ENCODE measurements at regions not wholly inside any gene's neighbourhood (a gene's known extent, or its start where the extent isn't known, plus 50 kb on each side); places are given as distances from the start of the nearest gene placed in this dataset.

DNA sequence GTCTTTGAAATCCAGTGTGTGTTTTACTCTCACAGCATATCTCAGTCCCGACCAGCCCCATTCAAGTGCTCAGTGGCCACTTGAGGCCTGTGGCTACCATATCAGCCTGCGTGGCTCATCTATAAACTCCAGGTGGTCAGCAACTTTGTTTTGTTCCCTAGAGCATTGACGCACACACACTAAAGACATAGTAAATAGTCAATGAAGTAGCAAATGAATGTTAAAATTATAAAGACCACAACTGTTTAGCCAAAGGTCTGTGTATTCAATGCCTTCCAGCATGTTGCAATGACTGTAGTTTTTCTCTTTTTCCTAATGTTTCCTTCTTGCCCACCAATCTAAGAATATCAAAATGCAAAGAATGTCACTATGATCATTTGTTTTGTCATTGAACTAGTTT, 238.2 kb upstream of the ZNF217 start:
- no peak for DNase-seq (ENCODE audit: extremely low spot score)
- TF ChIP-seq NFRKB (IDR thresholded peaks at IDR 0.05) (no peak), TARDBP (IDR thresholded peaks at IDR 0.05) (no peak)
- TF ChIP-seq, protein P1, sequence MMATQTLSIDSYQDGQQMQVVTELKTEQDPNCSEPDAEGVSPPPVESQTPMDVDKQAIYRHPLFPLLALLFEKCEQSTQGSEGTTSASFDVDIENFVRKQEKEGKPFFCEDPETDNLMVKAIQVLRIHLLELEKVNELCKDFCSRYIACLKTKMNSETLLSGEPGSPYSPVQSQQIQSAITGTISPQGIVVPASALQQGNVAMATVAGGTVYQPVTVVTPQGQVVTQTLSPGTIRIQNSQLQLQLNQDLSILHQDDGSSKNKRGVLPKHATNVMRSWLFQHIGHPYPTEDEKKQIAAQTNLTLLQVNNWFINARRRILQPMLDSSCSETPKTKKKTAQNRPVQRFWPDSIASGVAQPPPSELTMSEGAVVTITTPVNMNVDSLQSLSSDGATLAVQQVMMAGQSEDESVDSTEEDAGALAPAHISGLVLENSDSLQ (IDR thresholded peaks at IDR 0.05), result no peak
- ChIA-PET CTCF (no interaction called here), POLR2A (no interaction called here)

DNA sequence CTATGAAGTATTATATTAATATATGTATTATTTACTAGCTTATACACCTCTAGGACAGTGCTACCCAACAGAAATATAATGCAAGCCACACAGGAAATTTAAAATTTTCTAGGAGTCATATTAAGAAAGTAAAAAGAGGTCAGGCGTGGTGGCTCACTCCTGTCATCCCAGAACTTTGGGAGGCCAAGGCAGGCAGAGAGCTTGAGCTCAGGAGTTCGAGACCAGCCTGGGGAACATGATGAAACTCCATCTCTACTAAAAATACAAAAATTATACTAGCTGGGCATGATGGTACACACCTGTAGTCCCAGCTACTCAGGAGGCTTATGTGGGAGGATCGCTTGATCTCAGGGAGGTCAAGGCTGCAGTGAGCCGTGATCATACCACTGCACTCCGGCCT, 237.6 kb upstream of the ZNF217 start:
- ChIA-PET POLR2A (no interaction called here), CTCF (no interaction called here)
- no peak for DNase-seq (ENCODE audit: extremely low spot score)
- TF ChIP-seq ZNF384 (IDR thresholded peaks at IDR 0.05) (no peak), ARNT (IDR thresholded peaks at IDR 0.05) (no peak), SUZ12 (IDR thresholded peaks at IDR 0.05) (no peak), FOXK2 (IDR thresholded peaks at IDR 0.05) (no peak), ELF4 (IDR thresholded peaks at IDR 0.05) (no peak), FOXA1 (IDR thresholded peaks at IDR 0.05) (no peak), FOXM1 (IDR thresholded peaks at IDR 0.05; ENCODE audit: borderline replicate concordance) (no peak), HDGF (IDR thresholded peaks at IDR 0.05; ENCODE audit: borderline replicate concordance) (no peak), BHLHE40 (IDR thresholded peaks at IDR 0.05; ENCODE audit: borderline replicate concordance) (no peak)

GRCh38 chr20:53829724-53830521, 236.3 kb upstream of the ZNF217 start:
- TF ChIP-seq NFRKB (IDR thresholded peaks at IDR 0.05) (no peak), FOXK2 (IDR thresholded peaks at IDR 0.05) (no peak), FOXA1 (IDR thresholded peaks at IDR 0.05) (no peak), LEF1 (IDR thresholded peaks at IDR 0.05; ENCODE audit: borderline replicate concordance) (no peak)
- POLR2A ChIA-PET, result interaction anchor here (0.9 to 1.2 kb wide), 2 partner anchors 36 to 207 kb away, joined by 3 to 4 read pairs; no protein-coding TSS in a partner anchor
- DNase-seq (ENCODE audit: extremely low spot score), result no peak
- CTCF ChIA-PET, result interaction anchor here (0.6 kb wide), 1 partner anchor 77 kb away, joined by 6 read pairs; no protein-coding TSS in a partner anchor

DNA sequence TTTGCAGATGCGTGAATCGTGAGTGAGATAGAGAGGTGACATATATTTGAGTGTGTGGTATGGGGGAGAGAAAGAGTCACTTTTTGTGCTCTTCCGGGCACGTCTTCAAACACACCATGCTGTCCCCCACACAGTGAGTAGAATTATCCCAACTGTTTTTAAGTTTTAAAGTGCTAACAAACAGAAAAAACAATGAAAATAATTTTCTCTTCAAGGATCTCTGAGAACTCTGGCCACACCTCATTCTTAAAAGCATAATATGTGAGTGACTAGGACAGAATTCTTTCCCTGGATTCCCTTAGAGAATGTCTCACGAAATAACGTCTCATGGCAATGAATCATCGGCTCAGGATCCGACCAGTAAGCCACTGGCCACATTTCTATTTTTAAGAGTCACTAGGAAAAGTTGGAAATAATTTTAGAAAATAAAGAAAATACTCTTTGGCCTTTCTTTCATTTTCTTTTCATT, 235.7 kb upstream of the ZNF217 start:
- DNase-seq (ENCODE audit: extremely low spot score), result no peak
- ChIA-PET CTCF (no interaction called here), POLR2A (interaction anchor here (1.2 kb wide), 1 partner anchor 206 kb away, joined by 4 read pairs; no protein-coding TSS in a partner anchor)
- TF ChIP-seq ZNF384 (IDR thresholded peaks at IDR 0.05) (no peak), L3MBTL2 (conservative IDR thresholded peaks at IDR 0.05) (no peak), LEF1 (IDR thresholded peaks at IDR 0.05; ENCODE audit: borderline replicate concordance) (no peak), ARNT (IDR thresholded peaks at IDR 0.05) (no peak), SUZ12 (IDR thresholded peaks at IDR 0.05) (no peak), BHLHE40 (IDR thresholded peaks at IDR 0.05; ENCODE audit: borderline replicate concordance) (no peak), ELF4 (IDR thresholded peaks at IDR 0.05) (no peak), SP1 (IDR thresholded peaks at IDR 0.05) (no peak), TARDBP (IDR thresholded peaks at IDR 0.05) (no peak), HDGF (IDR thresholded peaks at IDR 0.05; ENCODE audit: borderline replicate concordance) (no peak), FOXA1 (IDR thresholded peaks at IDR 0.05) (no peak), NFRKB (IDR thresholded peaks at IDR 0.05) (no peak), CTBP1 (IDR thresholded peaks at IDR 0.05; ENCODE audit: borderline replicate concordance) (no peak), FOXM1 (IDR thresholded peaks at IDR 0.05; ENCODE audit: borderline replicate concordance) (no peak), FOXK2 (IDR thresholded peaks at IDR 0.05) (no peak)
- TF ChIP-seq, protein P1 (IDR thresholded peaks at IDR 0.05), result no peak

DNA sequence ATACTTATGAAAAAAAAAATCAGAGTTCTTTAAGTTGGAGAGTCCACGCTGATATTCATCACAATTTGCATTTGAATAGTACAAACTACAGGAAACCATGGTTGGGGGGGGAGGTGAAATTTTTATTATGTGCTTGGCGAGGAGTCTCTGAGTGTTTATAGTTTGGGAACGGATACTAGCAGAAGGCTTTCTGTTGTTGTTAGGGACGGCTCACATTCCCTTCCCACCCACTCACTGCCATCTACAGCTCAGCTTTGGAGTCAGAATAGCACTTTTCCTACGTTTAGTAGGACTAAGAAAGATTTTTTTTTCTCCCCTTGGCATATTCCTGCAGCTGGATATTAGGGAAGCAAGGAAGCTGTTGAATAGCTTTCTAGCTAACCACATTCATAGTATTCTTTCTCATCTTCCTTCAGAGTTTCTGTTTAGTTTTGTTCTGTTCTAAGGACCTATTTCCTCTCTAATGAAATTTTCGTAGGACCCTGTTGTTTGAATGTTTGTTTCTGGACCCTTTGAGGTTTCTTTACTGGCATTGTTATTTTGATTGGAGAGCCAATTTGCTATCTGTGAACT, 235.1 kb upstream of the ZNF217 start:
- ChIA-PET POLR2A (no interaction called here), CTCF (no interaction called here)
- no peak for TF ChIP-seq FOXA1 (IDR thresholded peaks at IDR 0.05)
- TF ChIP-seq SP1 (IDR thresholded peaks at IDR 0.05), result no peak
- DNase-seq (ENCODE audit: extremely low spot score), result peak; percentile 40

- ChIA-PET POLR2A (interaction anchor here (0.6 to 0.7 kb wide), 2 partner anchors 109 to 122 kb away, joined by 3 to 4 read pairs; no protein-coding TSS in a partner anchor), CTCF (interaction anchor here (1.0 kb wide), 1 partner anchor 42 kb away, joined by 3 read pairs; no protein-coding TSS in a partner anchor)
- TF ChIP-seq FOXK2 (IDR thresholded peaks at IDR 0.05) (no peak), ZNF384 (IDR thresholded peaks at IDR 0.05) (no peak), FOXA1 (IDR thresholded peaks at IDR 0.05) (no peak), SP1 (IDR thresholded peaks at IDR 0.05) (no peak), SUZ12 (IDR thresholded peaks at IDR 0.05) (no peak), NFRKB (IDR thresholded peaks at IDR 0.05) (no peak), TARDBP (IDR thresholded peaks at IDR 0.05) (no peak), ARNT (IDR thresholded peaks at IDR 0.05) (no peak), CTBP1 (IDR thresholded peaks at IDR 0.05; ENCODE audit: borderline replicate concordance) (no peak), ELF4 (IDR thresholded peaks at IDR 0.05) (no peak)
- TF ChIP-seq, protein P1 (IDR thresholded peaks at IDR 0.05), result no peak
Observed at GRCh38 chr20:53828088-53828681, 234.5 kb upstream of the ZNF217 start.

More at GRCh38 chr20:53828088-53828681, 234.5 kb upstream of the ZNF217 start:
- DNase-seq (ENCODE audit: extremely low spot score), result no peak
